ENCODE measurements at regions not wholly inside any gene's neighbourhood (a gene's known extent, or its start where the extent isn't known, plus 50 kb on each side); places are given as distances from the start of the nearest gene placed in this dataset.

- ChIA-PET CTCF (no interaction called here), POLR2A (interaction anchor here (0.8 kb wide), 1 partner anchor 13 kb away, joined by 4 read pairs; no protein-coding TSS in a partner anchor), SMC1A (ENCODE audit: uncharacterized antibody, unreplicated experiment) (interaction anchor here (0.6 to 1.8 kb wide), 3 partner anchors 20 to 123 kb away, joined by 3 to 4 read pairs (median 3); no protein-coding TSS in a partner anchor), RAD21 (ENCODE audit: unreplicated experiment) (no interaction called here)
- no peaks in the 10 kb centered on the region for H3K79me2 ChIP-seq (ENCODE audit: control insufficient read depth, insufficient read depth, low read length)
- H3K4me3 ChIP-seq, result no peak overlapping the region
- H3K27ac ChIP-seq (ENCODE audit: control insufficient read depth, insufficient read depth), result no peak overlapping the region
- no peaks in the 10 kb centered on the region; the same call in 1 of the 3 replicates for H3K9me3 ChIP-seq (replicated peaks; ENCODE audit: control insufficient read depth, insufficient read depth, low read length)
- no peaks in the 10 kb centered on the region for H3K36me3 ChIP-seq (ENCODE audit: control insufficient read depth in 2 of 2, insufficient read depth in 2 of 2, low read length in 1 of 2)
- 22% methylated on average over 3 of the region's 3 CpGs for WGBS (ENCODE audit: insufficient coverage, insufficient replicate concordance, low lambda C conversion rate, missing lambda C conversion rate)
- DNase-seq (ENCODE audit: low read depth, low spot score) (no peak), ATAC-seq (no peak), FAIRE-seq (no peak)
- H3K4me1 ChIP-seq (ENCODE audit: control insufficient read depth, insufficient read depth, low read length), result no peaks in the 10 kb centered on the region
- no TSS peak for BruUV-seq (replicated peaks)
- H3K9ac ChIP-seq (ENCODE audit: control insufficient read depth, insufficient read depth, low read length), result no peak overlapping the region
- H3K27me3 ChIP-seq (replicated peaks in 1 of 2; ENCODE audit: control insufficient read depth in 2 of 2, insufficient read depth in 2 of 2, low read length in 1 of 2), result no peaks in the 10 kb centered on the region
- in situ Hi-C loops (cut with MboI), result no loop called here
- H3K4me2 ChIP-seq (ENCODE audit: control insufficient read depth, insufficient read depth), result no peak overlapping the region
- intact Hi-C loops (cut with micrococcal nuclease; ENCODE audit: unreplicated experiment), result loop anchor here (2.0 kb wide), 1 partner anchor 20 kb away; no protein-coding TSS in a partner anchor
- H2AFZ ChIP-seq (ENCODE audit: control insufficient read depth, low read depth, low read length), result no peak overlapping the region
- H4K20me1 ChIP-seq (ENCODE audit: control insufficient read depth, insufficient read depth), result no peaks in the 10 kb centered on the region
- TF ChIP-seq HDAC6 (IDR thresholded peaks at IDR 0.05; ENCODE audit: unreplicated experiment) (no peak), IKZF1 (conservative IDR thresholded peaks at IDR 0.05) (no peak), CREB1 (IDR thresholded peaks at IDR 0.05; ENCODE audit: low read depth) (no peak), CEBPZ (IDR thresholded peaks at IDR 0.05; ENCODE audit: low read depth, low read length) (no peak), ZNF384 (IDR thresholded peaks at IDR 0.05; ENCODE audit: borderline replicate concordance, low read depth, low read length) (no peak), RAD21 (IDR thresholded peaks at IDR 0.05; ENCODE audit: insufficient read depth, low read depth, low read length) (no peak), ZBTB4 (CRISPR knock-in tag; IDR thresholded peaks at IDR 0.05) (no peak)
These were observed 53.8 kb upstream of the INHBA start for GRCh38 chr7:41756650-41757182.
